Upper lobe of left lung (tissue), 4 donors: ENCODE measurements at regions not wholly inside any gene's neighbourhood (a gene's known extent, or its start where the extent isn't known, plus 50 kb on each side); places are given as distances from the start of the nearest gene placed in this dataset.

ENCODE experiments used
- CTCF ChIP-seq, 6 experiments: fragments of 450-650 bp in 4 of 6; fragments of 200-600 bp in 2 of 6; sonication (generic) in 2 of 6; IDR thresholded peaks; one replicate each; pipeline ENCODE4 v1.5.1; 2016 to 2019; ENCODE audit warnings: antibody characterized with exemption in 6 of 6
- POLR2A ChIP-seq, 4 donors: fragments of 450-650 bp; IDR thresholded peaks; one replicate each; pipeline ENCODE4 v1.5.1; 2016 to 2017; ENCODE audit warnings: antibody characterized with exemption in 4 of 4, mild to moderate bottlenecking in 2 of 4

GRCh38 chr2:35468245-35468644, 887.3 kb upstream of the CRIM1 start:
- no peak for TF ChIP-seq POLR2A (IDR thresholded peaks at IDR 0.05)
- no peak for TF ChIP-seq CTCF (IDR thresholded peaks at IDR 0.05)
